HEK293T (cell line): ENCODE measurements at regions not wholly inside any gene's neighbourhood (a gene's known extent, or its start where the extent isn't known, plus 50 kb on each side); places are given as distances from the start of the nearest gene placed in this dataset.

Experiments
- ARNT ChIP-seq: fragments of 450-650 bp; IDR thresholded peaks from 2 replicates; pipeline ENCODE4 v1.6.1; 2017; ENCODE audit warnings: mild to moderate bottlenecking
- ELF4 ChIP-seq: fragments of 450-650 bp; IDR thresholded peaks from 2 replicates; pipeline ENCODE4 v1.6.1; 2017; ENCODE audit warnings: antibody characterized with exemption
- FOXA1 ChIP-seq: fragments of 450-650 bp; IDR thresholded peaks from 2 replicates; pipeline ENCODE4 v1.6.1; 2016; ENCODE audit warnings: mild to moderate bottlenecking
- FOXK2 ChIP-seq: fragments of 450-650 bp; IDR thresholded peaks from 2 replicates; pipeline ENCODE4 v1.6.1; 2016; ENCODE audit warnings: mild to moderate bottlenecking
- FOXM1 ChIP-seq: fragments of 450-650 bp; IDR thresholded peaks from 2 replicates; pipeline ENCODE4 v1.6.1; 2017; ENCODE audit warnings: mild to moderate bottlenecking, borderline replicate concordance
- HDGF ChIP-seq: fragments of 450-650 bp; IDR thresholded peaks from 2 replicates; pipeline ENCODE4 v1.6.1; 2017; ENCODE audit warnings: antibody characterized with exemption, borderline replicate concordance
- L3MBTL2 ChIP-seq: fragments of 450-650 bp; conservative IDR thresholded peaks from 2 replicates; pipeline ENCODE4 v1.6.1; 2016; ENCODE audit warnings: mild to moderate bottlenecking
- LEF1 ChIP-seq: fragments of 450-650 bp; IDR thresholded peaks from 2 replicates; pipeline ENCODE4 v1.6.1; 2017; ENCODE audit warnings: mild to moderate bottlenecking, borderline replicate concordance
- SP1 ChIP-seq: fragments of 450-650 bp; IDR thresholded peaks from 2 replicates; pipeline ENCODE4 v1.6.1; 2017
- SUZ12 ChIP-seq: fragments of 450-650 bp; IDR thresholded peaks from 2 replicates; pipeline ENCODE4 v1.6.1; 2016; ENCODE audit warnings: mild to moderate bottlenecking
- TARDBP ChIP-seq: fragments of 450-650 bp; IDR thresholded peaks from 2 replicates; pipeline ENCODE4 v1.6.1; 2016
- TF ChIP-seq, protein P1 (sequence below): fragments of 450-650 bp; IDR thresholded peaks from 2 replicates; pipeline ENCODE4 v1.6.1; 2016

DNA sequence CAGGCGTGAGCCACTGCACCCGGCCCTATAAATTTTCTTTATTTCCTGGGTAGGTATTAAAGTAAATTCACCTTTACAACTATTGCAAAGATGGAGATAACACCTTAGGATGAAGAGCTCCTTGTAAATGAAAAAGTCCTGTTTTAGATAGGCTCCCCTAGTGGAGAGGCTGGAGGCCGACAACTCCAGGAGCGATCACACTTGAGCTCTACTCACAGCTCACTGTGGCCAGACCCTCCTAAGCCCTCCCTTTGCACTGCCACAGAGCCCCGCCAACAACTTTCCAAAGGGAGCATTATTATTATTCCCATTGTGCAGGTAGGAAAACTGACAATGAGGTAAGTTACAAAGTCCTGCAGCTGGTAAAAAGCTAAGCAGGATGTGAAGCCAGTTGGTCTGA, 139.1 kb upstream of the ERCC6L2 start:
- no peak for TF ChIP-seq FOXA1
- no peak for TF ChIP-seq HDGF
- TF ChIP-seq ARNT: no peak
- no peak for TF ChIP-seq FOXK2
- no peak for TF ChIP-seq SP1
- TF ChIP-seq ELF4: no peak
- TF ChIP-seq FOXM1: no peak
- TF ChIP-seq, protein P1, sequence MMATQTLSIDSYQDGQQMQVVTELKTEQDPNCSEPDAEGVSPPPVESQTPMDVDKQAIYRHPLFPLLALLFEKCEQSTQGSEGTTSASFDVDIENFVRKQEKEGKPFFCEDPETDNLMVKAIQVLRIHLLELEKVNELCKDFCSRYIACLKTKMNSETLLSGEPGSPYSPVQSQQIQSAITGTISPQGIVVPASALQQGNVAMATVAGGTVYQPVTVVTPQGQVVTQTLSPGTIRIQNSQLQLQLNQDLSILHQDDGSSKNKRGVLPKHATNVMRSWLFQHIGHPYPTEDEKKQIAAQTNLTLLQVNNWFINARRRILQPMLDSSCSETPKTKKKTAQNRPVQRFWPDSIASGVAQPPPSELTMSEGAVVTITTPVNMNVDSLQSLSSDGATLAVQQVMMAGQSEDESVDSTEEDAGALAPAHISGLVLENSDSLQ: no peak
- no peak for TF ChIP-seq TARDBP
- TF ChIP-seq L3MBTL2: no peak
- no peak for TF ChIP-seq SUZ12
- TF ChIP-seq LEF1: no peak
